ENCODE measurements at regions not wholly inside any gene's neighbourhood (a gene's known extent, or its start where the extent isn't known, plus 50 kb on each side); places are given as distances from the start of the nearest gene placed in this dataset.

GRCh38 chr14:105797546-105797945 lies 271.2 kb downstream of the TMEM121 start:
- TF ChIP-seq CBX2 (IDR thresholded peaks at IDR 0.05; ENCODE audit: low read depth, low read length) (no peak), CBX2 (CRISPR knock-in tag; IDR thresholded peaks at IDR 0.05; ENCODE audit: low read depth) (no peak), KDM5B (CRISPR knock-in tag; IDR thresholded peaks at IDR 0.05; ENCODE audit: borderline replicate concordance) (no peak), ZNF136 (CRISPR knock-in tag; IDR thresholded peaks at IDR 0.05; ENCODE audit: low read depth) (no peak), PBX3 (CRISPR knock-in tag; IDR thresholded peaks at IDR 0.05; ENCODE audit: borderline replicate concordance) (no peak)

Data from HepG2 (cell line).